GM19238 (cell line): ENCODE measurements at regions not wholly inside any gene's neighbourhood (a gene's known extent, or its start where the extent isn't known, plus 50 kb on each side); places are given as distances from the start of the nearest gene placed in this dataset.

ENCODE experiments used
- DNase-seq: peaks from one replicate; pipeline ENCODE4 v3.0.0; 2011; ENCODE audit warnings: low spot score; ENCODE audit not compliant: insufficient read length

GRCh38 chr18:32544088-32544487 is 73.4 kb upstream of the GAREM1 start:
- DNase-seq = no peak

- no peak for DNase-seq
Observed at GRCh38 chr18:32542221-32542798, 71.6 kb upstream of the GAREM1 start.

GRCh38 chr18:32530947-32531651 is 60.4 kb upstream of the GAREM1 start:
- DNase-seq = no peak

GRCh38 chr18:32529722-32530420 is 59.2 kb upstream of the GAREM1 start:
- no peak for DNase-seq

- DNase-seq = no peak
Observed at GRCh38 chr18:32520771-32521170, 50.1 kb upstream of the GAREM1 start.
